ENCODE measurements at regions not wholly inside any gene's neighbourhood (a gene's known extent, or its start where the extent isn't known, plus 50 kb on each side); places are given as distances from the start of the nearest gene placed in this dataset.
"Not testable (repeated sequence)": the region's sequence is repeated elsewhere in the genome, so short reads cannot be mapped to it uniquely, and the experiment has no call there.

- H3K36me3 ChIP-seq (ENCODE audit: insufficient read depth, low read length) = no peaks in the 10 kb centered on the region
- no peaks in the 10 kb centered on the region for H3K9me3 ChIP-seq (ENCODE audit: low read length)
- peaks cover 3% of the 10 kb centered on the region for H3K4me1 ChIP-seq (ENCODE audit: insufficient read depth, low read length)
- no peaks in the 10 kb centered on the region for H3K27me3 ChIP-seq (ENCODE audit: insufficient read depth, low read length)
- H3K4me3 ChIP-seq (ENCODE audit: low read length) = no peak overlapping the region
- H2AFZ ChIP-seq (ENCODE audit: low read depth, low read length) = peak overlapping the region; percentile 64
Measured at GRCh38 chr5:101390151-101390908, 487.2 kb upstream of the ST8SIA4 start.

GRCh38 chr5:101385276-101385675 lies 482.2 kb upstream of the ST8SIA4 start:
- Histone ChIP-seq H2AFZ (ENCODE audit: low read depth, low read length) (no peak overlapping the region), H3K27me3 (ENCODE audit: insufficient read depth, low read length) (no peaks in the 10 kb centered on the region), H3K4me1 (ENCODE audit: insufficient read depth, low read length) (peaks cover 3% of the 10 kb centered on the region), H3K9me3 (ENCODE audit: low read length) (no peaks in the 10 kb centered on the region), H3K4me3 (ENCODE audit: low read length) (no peak overlapping the region), H3K36me3 (ENCODE audit: insufficient read depth, low read length) (no peaks in the 10 kb centered on the region)

- Histone ChIP-seq H3K27me3 (ENCODE audit: insufficient read depth, low read length) (no peaks in the 10 kb centered on the region), H3K36me3 (ENCODE audit: insufficient read depth, low read length) (no peaks in the 10 kb centered on the region), H3K4me1 (ENCODE audit: insufficient read depth, low read length) (peaks cover 21% of the 10 kb centered on the region), H3K4me3 (ENCODE audit: low read length) (peak overlapping the region; percentile 21), H3K9me3 (ENCODE audit: low read length) (no peaks in the 10 kb centered on the region), H2AFZ (ENCODE audit: low read depth, low read length) (peak overlapping the region; percentile 59)
Measured at GRCh38 chr5:101370181-101370580, 467.1 kb upstream of the ST8SIA4 start.

GRCh38 chr5:101364469-101364868 lies 461.4 kb upstream of the ST8SIA4 start:
- Histone ChIP-seq H3K9me3 (ENCODE audit: low read length) (no peaks in the 10 kb centered on the region), H2AFZ (ENCODE audit: low read depth, low read length) (peak overlapping the region; percentile 52), H3K4me1 (ENCODE audit: insufficient read depth, low read length) (peaks cover 29% of the 10 kb centered on the region), H3K27me3 (ENCODE audit: insufficient read depth, low read length) (no peaks in the 10 kb centered on the region), H3K4me3 (ENCODE audit: low read length) (peak overlapping the region; percentile 28), H3K36me3 (ENCODE audit: insufficient read depth, low read length) (no peaks in the 10 kb centered on the region)

GRCh38 chr5:101362067-101362466 lies 459.0 kb upstream of the ST8SIA4 start:
- no peaks in the 10 kb centered on the region for H3K27me3 ChIP-seq (ENCODE audit: insufficient read depth, low read length)
- H3K4me3 ChIP-seq (ENCODE audit: low read length) = no peak overlapping the region
- no peaks in the 10 kb centered on the region for H3K9me3 ChIP-seq (ENCODE audit: low read length)

GRCh38 chr5:101346906-101347305 lies 443.8 kb upstream of the ST8SIA4 start:
- Histone ChIP-seq H3K36me3 (ENCODE audit: insufficient read depth, low read length) (no peaks in the 10 kb centered on the region), H2AFZ (ENCODE audit: low read depth, low read length) (no peak overlapping the region), H3K27me3 (ENCODE audit: insufficient read depth, low read length) (no peaks in the 10 kb centered on the region), H3K4me3 (ENCODE audit: low read length) (no peak overlapping the region), H3K4me1 (ENCODE audit: insufficient read depth, low read length) (no peaks in the 10 kb centered on the region), H3K9me3 (ENCODE audit: low read length) (no peaks in the 10 kb centered on the region)

More at GRCh38 chr5:101362067-101362466, 459.0 kb upstream of the ST8SIA4 start:
- peaks cover 32% of the 10 kb centered on the region for H3K4me1 ChIP-seq (ENCODE audit: insufficient read depth, low read length)
- H3K36me3 ChIP-seq (ENCODE audit: insufficient read depth, low read length) = no peaks in the 10 kb centered on the region
- no peak overlapping the region for H2AFZ ChIP-seq (ENCODE audit: low read depth, low read length)

GRCh38 chr5:101346447-101346846 lies 443.4 kb upstream of the ST8SIA4 start:
- Histone ChIP-seq H2AFZ (ENCODE audit: low read depth, low read length) (no peak overlapping the region), H3K9me3 (ENCODE audit: low read length) (no peaks in the 10 kb centered on the region), H3K4me3 (ENCODE audit: low read length) (no peak overlapping the region), H3K36me3 (ENCODE audit: insufficient read depth, low read length) (no peaks in the 10 kb centered on the region), H3K4me1 (ENCODE audit: insufficient read depth, low read length) (no peaks in the 10 kb centered on the region), H3K27me3 (ENCODE audit: insufficient read depth, low read length) (no peaks in the 10 kb centered on the region)

- no peaks in the 10 kb centered on the region for H3K36me3 ChIP-seq (ENCODE audit: insufficient read depth, low read length)
- H3K4me1 ChIP-seq (ENCODE audit: insufficient read depth, low read length) = no peaks in the 10 kb centered on the region
- no peak overlapping the region for H2AFZ ChIP-seq (ENCODE audit: low read depth, low read length)
- no peak overlapping the region for H3K4me3 ChIP-seq (ENCODE audit: low read length)
- H3K27me3 ChIP-seq (ENCODE audit: insufficient read depth, low read length) = no peaks in the 10 kb centered on the region
- peaks cover 2% of the 10 kb centered on the region for H3K9me3 ChIP-seq (ENCODE audit: low read length)
Measured at GRCh38 chr5:101338226-101338625, 435.1 kb upstream of the ST8SIA4 start.

- Histone ChIP-seq H2AFZ (ENCODE audit: low read depth, low read length) (no peak overlapping the region), H3K4me1 (ENCODE audit: insufficient read depth, low read length) (no peaks in the 10 kb centered on the region), H3K4me3 (ENCODE audit: low read length) (no peak overlapping the region), H3K27me3 (ENCODE audit: insufficient read depth, low read length) (no peaks in the 10 kb centered on the region), H3K9me3 (ENCODE audit: low read length) (no peaks in the 10 kb centered on the region), H3K36me3 (ENCODE audit: insufficient read depth, low read length) (no peaks in the 10 kb centered on the region)
Measured at GRCh38 chr5:101327816-101328215, 424.7 kb upstream of the ST8SIA4 start.

GRCh38 chr5:101326766-101327165 lies 423.7 kb upstream of the ST8SIA4 start:
- no peaks in the 10 kb centered on the region for H3K36me3 ChIP-seq (ENCODE audit: insufficient read depth, low read length)
- H2AFZ ChIP-seq (ENCODE audit: low read depth, low read length) = no peak overlapping the region
- no peaks in the 10 kb centered on the region for H3K9me3 ChIP-seq (ENCODE audit: low read length)
- no peaks in the 10 kb centered on the region for H3K27me3 ChIP-seq (ENCODE audit: insufficient read depth, low read length)
- no peaks in the 10 kb centered on the region for H3K4me1 ChIP-seq (ENCODE audit: insufficient read depth, low read length)
- no peak overlapping the region for H3K4me3 ChIP-seq (ENCODE audit: low read length)

GRCh38 chr5:101316401-101316800 lies 413.3 kb upstream of the ST8SIA4 start:
- not testable (repeated sequence) for H3K4me3 ChIP-seq (ENCODE audit: low read length); H3K4me1 ChIP-seq (ENCODE audit: insufficient read depth, low read length); H3K36me3 ChIP-seq (ENCODE audit: insufficient read depth, low read length); H3K9me3 ChIP-seq (ENCODE audit: low read length); H2AFZ ChIP-seq (ENCODE audit: low read depth, low read length); H3K27me3 ChIP-seq (ENCODE audit: insufficient read depth, low read length)

- no peaks in the 10 kb centered on the region for H3K36me3 ChIP-seq (ENCODE audit: insufficient read depth, low read length)
- H2AFZ ChIP-seq (ENCODE audit: low read depth, low read length) = peak overlapping the region; percentile 36
- no peak overlapping the region for H3K4me3 ChIP-seq (ENCODE audit: low read length)
- no peaks in the 10 kb centered on the region for H3K4me1 ChIP-seq (ENCODE audit: insufficient read depth, low read length)
- no peaks in the 10 kb centered on the region for H3K27me3 ChIP-seq (ENCODE audit: insufficient read depth, low read length)
- no peaks in the 10 kb centered on the region for H3K9me3 ChIP-seq (ENCODE audit: low read length)
Measured at GRCh38 chr5:101306391-101307137, 403.5 kb upstream of the ST8SIA4 start.

GRCh38 chr5:101296477-101296876 lies 393.4 kb upstream of the ST8SIA4 start:
- Histone ChIP-seq H3K27me3 (ENCODE audit: insufficient read depth, low read length) (no peaks in the 10 kb centered on the region), H3K4me1 (ENCODE audit: insufficient read depth, low read length) (no peaks in the 10 kb centered on the region), H3K36me3 (ENCODE audit: insufficient read depth, low read length) (no peaks in the 10 kb centered on the region), H3K4me3 (ENCODE audit: low read length) (no peak overlapping the region), H3K9me3 (ENCODE audit: low read length) (no peaks in the 10 kb centered on the region), H2AFZ (ENCODE audit: low read depth, low read length) (no peak overlapping the region)
